ENCODE measurements at regions not wholly inside any gene's neighbourhood (a gene's known extent, or its start where the extent isn't known, plus 50 kb on each side); places are given as distances from the start of the nearest gene placed in this dataset.
"Not testable (repeated sequence)": the region's sequence is repeated elsewhere in the genome, so short reads cannot be mapped to it uniquely, and the experiment has no call there.

DNA sequence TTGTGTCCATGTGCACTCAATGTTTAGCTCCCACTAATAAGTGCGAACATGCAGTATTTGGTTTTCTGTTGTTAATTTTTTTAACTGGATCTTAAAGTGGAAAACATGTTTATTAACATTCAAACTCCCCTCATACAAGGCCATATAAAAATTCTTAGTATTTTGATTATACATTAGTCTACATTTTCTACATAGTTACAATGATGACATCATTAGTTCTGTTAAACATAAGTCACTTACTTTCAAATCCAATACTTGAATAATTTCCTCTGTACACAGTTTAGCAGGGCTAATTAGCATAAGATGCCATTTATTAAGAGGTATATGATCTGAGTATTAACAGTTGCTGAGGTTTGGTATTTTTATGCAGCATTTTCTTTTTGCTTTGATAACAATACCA lies 91.3 kb upstream of the CCDC39 start:
- H3K4me3 ChIP-seq (replicated peaks; ENCODE audit: low read depth, low read length): no peak overlapping the region
- TF ChIP-seq, protein P1, sequence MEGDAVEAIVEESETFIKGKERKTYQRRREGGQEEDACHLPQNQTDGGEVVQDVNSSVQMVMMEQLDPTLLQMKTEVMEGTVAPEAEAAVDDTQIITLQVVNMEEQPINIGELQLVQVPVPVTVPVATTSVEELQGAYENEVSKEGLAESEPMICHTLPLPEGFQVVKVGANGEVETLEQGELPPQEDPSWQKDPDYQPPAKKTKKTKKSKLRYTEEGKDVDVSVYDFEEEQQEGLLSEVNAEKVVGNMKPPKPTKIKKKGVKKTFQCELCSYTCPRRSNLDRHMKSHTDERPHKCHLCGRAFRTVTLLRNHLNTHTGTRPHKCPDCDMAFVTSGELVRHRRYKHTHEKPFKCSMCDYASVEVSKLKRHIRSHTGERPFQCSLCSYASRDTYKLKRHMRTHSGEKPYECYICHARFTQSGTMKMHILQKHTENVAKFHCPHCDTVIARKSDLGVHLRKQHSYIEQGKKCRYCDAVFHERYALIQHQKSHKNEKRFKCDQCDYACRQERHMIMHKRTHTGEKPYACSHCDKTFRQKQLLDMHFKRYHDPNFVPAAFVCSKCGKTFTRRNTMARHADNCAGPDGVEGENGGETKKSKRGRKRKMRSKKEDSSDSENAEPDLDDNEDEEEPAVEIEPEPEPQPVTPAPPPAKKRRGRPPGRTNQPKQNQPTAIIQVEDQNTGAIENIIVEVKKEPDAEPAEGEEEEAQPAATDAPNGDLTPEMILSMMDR (IDR thresholded peaks at IDR 0.05; ENCODE audit: low read length, missing control alignments): no peak
- no peak for DNase-seq (ENCODE audit: low read depth)

DNA sequence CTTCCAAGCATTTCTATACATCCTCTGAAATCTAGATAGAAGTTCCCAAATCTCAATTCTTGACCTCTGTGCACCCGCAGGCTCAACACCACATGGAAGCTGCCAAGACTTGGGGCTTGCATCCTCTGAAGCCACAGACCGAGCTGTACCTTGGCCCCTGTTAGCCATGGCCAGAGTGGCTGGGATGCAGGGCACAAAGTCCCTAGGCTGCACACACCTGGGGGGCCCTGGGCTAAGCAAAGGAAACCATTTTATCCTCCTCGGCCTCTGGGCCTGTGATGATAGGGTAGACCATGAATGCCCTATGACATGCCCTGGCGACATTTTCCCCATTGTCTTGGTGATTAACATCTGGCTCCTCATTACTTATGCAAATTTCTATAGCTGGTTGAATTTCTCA lies 97.1 kb upstream of the CCDC39 start:
- H3K4me3 ChIP-seq (replicated peaks; ENCODE audit: low read depth, low read length): no peak overlapping the region
- DNase-seq (ENCODE audit: low read depth): no peak
- TF ChIP-seq, protein P1 (IDR thresholded peaks at IDR 0.05; ENCODE audit: low read length, missing control alignments): no peak

DNA sequence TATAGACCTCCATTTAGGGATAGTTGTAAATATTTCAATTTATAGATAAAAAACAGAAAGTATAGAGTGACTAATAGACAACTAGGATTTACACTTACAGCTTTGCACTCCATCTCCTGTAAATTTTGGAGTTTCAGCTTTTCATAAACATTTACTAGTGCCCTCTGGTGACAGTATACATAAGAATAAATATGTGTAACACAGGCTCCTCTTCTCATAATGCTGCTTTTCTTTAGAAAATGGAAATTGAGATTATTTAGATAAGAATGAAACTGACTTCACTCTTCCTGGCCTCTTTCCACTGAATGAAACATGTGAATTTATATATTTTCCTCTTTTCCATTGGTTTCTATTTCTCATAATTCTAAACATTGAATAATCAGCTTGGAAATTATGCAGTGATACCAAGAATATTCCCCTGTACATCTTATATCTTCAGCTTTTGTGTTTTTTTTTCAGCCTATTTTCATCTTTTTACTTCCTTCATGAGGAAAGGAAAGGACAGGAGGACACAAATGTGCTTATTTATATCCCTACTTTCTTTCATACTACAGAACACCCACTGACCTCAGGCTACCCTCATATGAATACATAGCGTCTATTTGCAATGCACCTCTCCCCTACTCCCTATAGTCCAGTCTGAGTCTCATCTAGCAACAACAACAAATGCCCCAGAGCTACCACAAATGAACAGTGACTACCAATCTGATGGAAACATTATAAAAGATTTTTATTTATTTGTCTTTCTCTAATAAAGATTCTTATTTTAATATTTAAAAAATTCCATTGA lies 103.1 kb upstream of the CCDC39 start:
- no peak for DNase-seq (ENCODE audit: low read depth)
- no peak overlapping the region for H3K4me3 ChIP-seq (replicated peaks; ENCODE audit: low read depth, low read length)
- TF ChIP-seq, protein P1 (IDR thresholded peaks at IDR 0.05; ENCODE audit: low read length, missing control alignments): no peak

DNA sequence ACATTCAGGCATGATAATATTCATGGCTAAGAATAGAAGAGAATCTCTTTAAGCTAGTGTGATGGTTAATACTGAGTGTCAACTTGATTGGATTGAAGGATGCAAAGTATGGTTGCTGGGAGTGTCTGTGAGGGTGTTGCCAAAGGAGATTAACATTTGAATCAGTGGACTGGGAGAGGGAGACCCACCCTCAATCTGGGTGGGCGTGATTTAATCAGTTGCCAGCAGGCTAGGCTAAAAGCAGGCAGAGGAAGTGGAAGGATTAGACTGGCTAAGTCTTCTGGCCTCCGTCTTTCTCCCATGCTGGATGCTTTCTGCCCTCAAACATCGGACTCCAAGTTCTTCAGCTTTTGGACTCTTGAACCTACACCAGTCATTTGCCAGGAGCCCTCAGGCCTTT lies 106.9 kb upstream of the CCDC39 start:
- not testable (repeated sequence) for H3K4me3 ChIP-seq (replicated peaks; ENCODE audit: low read depth, low read length)

DNA sequence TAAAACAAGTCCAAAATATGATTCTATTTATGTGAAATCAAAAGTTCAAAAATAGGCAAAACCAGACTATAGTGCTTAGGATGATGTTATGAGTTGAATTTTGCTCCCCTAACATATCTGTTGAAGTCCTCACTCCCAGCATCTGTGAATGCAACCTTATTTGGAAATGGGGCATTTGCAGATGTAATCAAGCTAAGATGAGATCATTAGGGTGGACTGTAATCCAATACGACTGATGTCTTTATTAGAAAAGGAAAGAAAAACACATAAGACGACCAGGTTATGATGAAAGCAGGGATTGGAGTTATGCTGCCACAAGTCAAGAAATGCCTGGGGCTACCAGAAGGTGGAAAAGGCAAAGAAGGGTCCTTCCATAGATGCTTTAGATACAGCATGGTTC lies 110.5 kb upstream of the CCDC39 start:
- no peak for DNase-seq (ENCODE audit: low read depth)
- H3K4me3 ChIP-seq (replicated peaks; ENCODE audit: low read depth, low read length): no peak overlapping the region
- TF ChIP-seq, protein P1 (IDR thresholded peaks at IDR 0.05; ENCODE audit: low read length, missing control alignments): no peak

More for the DNA sequence above, 106.9 kb upstream of the CCDC39 start:
- DNase-seq (ENCODE audit: low read depth): not testable (repeated sequence)

DNA sequence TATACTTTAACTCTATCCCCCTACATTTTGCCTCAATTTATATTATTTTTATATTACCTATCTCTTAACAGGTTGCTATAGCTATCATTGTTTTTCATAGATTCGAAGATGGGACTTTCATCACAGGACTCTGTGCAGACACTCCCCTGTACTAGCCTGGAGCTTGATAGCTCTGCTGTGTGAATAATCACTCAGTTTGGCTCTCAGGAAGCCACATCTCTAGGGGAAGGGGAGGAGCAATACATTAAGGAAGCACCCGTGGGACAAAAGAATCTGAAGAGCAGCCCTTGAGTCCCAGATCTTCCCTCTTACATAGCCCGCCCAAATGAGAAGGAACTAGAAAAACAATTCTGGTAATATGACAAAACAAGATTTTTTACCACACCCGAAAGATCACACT lies 114.3 kb upstream of the FXR1 start:
- no peak for DNase-seq (ENCODE audit: low read depth)
- no peak overlapping the region for H3K4me3 ChIP-seq (replicated peaks; ENCODE audit: low read depth, low read length)
- TF ChIP-seq, protein P1 (IDR thresholded peaks at IDR 0.05; ENCODE audit: low read length, missing control alignments): no peak

DNA sequence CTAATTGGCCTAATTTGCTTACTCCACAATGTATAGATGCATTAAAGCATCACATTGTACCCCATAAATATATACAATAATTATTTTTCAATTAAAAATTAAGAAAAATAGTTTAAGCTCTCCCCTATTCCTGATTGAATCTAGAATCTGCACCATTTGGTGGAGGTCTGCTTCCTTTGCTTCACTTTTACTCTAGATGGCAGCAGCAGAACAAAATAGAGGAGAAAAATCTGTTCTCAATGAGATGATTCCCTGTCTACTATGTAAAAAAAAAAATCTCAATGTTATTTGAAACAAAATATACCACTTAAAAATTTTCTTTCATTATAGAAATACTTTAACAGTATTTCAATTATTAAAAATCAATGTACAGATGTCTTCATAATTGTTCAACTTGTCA lies 109.6 kb upstream of the FXR1 start:
- TF ChIP-seq, protein P1 (IDR thresholded peaks at IDR 0.05; ENCODE audit: low read length, missing control alignments): peak; percentile 60
- peak; percentile 43 for DNase-seq (ENCODE audit: low read depth)

More for the DNA sequence above, 109.6 kb upstream of the FXR1 start:
- H3K4me3 ChIP-seq (replicated peaks; ENCODE audit: low read depth, low read length): no peak overlapping the region
